Cardiac fibroblast (primary cell): ENCODE measurements at regions not wholly inside any gene's neighbourhood (a gene's known extent, or its start where the extent isn't known, plus 50 kb on each side); places are given as distances from the start of the nearest gene placed in this dataset.

ENCODE experiments used
- DNase-seq, 2 donors: peaks; one replicate each; pipeline versions ENCODE4 v3.0.0 to v3.0.0-alpha.2; 2010; ENCODE audit warnings: low read depth in 2 of 2
- H3K4me3 ChIP-seq, 2 donors: replicated peaks in 1 of 2; 1 replicate in 1 of 2; 2 replicates in 1 of 2; pipeline ENCODE4 v1.5.1; 2011; ENCODE audit warnings: low read depth in 2 of 2, low read length in 2 of 2, mild to moderate bottlenecking in 2 of 2, moderate library complexity in 1 of 2
- CTCF ChIP-seq: IDR thresholded peaks from one replicate; pipeline ENCODE4 v1.5.1; 2011; ENCODE audit warnings: low read depth, mild to moderate bottlenecking, low read length, inconsistent platforms

- TF ChIP-seq CTCF = no peak
- DNase-seq = no peak
- no peak overlapping the region for H3K4me3 ChIP-seq
Observed at GRCh38 chr9:113781381-113781780, 94.7 kb upstream of the ZNF618 start.

GRCh38 chr9:113781896-113782295 lies 94.2 kb upstream of the ZNF618 start:
- H3K4me3 ChIP-seq = no peak overlapping the region
- TF ChIP-seq CTCF = no peak

GRCh38 chr9:113783475-113783874 lies 92.6 kb upstream of the ZNF618 start:
- TF ChIP-seq CTCF = no peak
- no peak for DNase-seq
- H3K4me3 ChIP-seq = no peak overlapping the region

More at GRCh38 chr9:113781896-113782295, 94.2 kb upstream of the ZNF618 start:
- no peak for DNase-seq

- H3K4me3 ChIP-seq = no peak overlapping the region
- no peak for DNase-seq
- no peak for TF ChIP-seq CTCF
Observed at GRCh38 chr9:113785334-113785733, 90.8 kb upstream of the ZNF618 start.

GRCh38 chr9:113786071-113786470 lies 90.0 kb upstream of the ZNF618 start:
- no peak overlapping the region for H3K4me3 ChIP-seq
- no peak for TF ChIP-seq CTCF

GRCh38 chr9:113787871-113788270 lies 88.2 kb upstream of the ZNF618 start:
- TF ChIP-seq CTCF = no peak
- no peak overlapping the region for H3K4me3 ChIP-seq
- no peak for DNase-seq

More at GRCh38 chr9:113786071-113786470, 90.0 kb upstream of the ZNF618 start:
- DNase-seq = no peak

GRCh38 chr9:113788616-113789330 lies 87.3 kb upstream of the ZNF618 start:
- DNase-seq = no peak
- TF ChIP-seq CTCF = no peak

More at GRCh38 chr9:113788616-113789330, 87.3 kb upstream of the ZNF618 start:
- no peak overlapping the region for H3K4me3 ChIP-seq
